ENCODE measurements at regions not wholly inside any gene's neighbourhood (a gene's known extent, or its start where the extent isn't known, plus 50 kb on each side); places are given as distances from the start of the nearest gene placed in this dataset.

DNA sequence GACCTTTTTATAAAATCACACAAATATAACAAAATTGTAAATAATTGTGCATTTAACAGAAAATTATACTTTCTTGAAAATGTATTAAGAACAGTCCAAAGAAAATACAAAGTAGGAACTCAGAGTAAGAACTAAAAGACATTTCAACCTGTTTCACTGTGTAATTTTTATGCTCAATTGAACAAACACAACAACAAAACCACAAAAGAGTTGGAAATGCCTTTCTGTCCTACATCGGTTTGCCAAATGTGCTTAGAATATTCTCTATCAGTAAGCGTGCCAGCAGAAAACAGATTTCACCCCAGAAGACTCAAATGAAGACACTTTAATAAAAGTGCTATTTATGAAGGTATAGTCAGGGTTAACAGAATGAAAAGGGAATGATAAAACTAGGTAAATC is 592.1 kb downstream of the PRELID2 start:
- 94 to 96% (median 95%) methylated on average over 2 of the region's 2 CpGs for WGBS, 4 donors
- no peak for ATAC-seq
- DNase-seq: no peak
- Histone ChIP-seq H3K27ac (no peak overlapping the region), H3K9me3 (no peaks in the 10 kb centered on the region), H3K27me3 (no peaks in the 10 kb centered on the region), H3K4me3 (no peak overlapping the region), H3K36me3 (no peaks in the 10 kb centered on the region), H3K4me1 (peaks cover 0 to 4% (median 0%) of the 10 kb centered on the region in 12 donors)
- intact Hi-C loops (cut with DNase I): no loop called here
- TF ChIP-seq POLR2A (IDR thresholded peaks at IDR 0.05): no peak
- TF ChIP-seq, protein P1, sequence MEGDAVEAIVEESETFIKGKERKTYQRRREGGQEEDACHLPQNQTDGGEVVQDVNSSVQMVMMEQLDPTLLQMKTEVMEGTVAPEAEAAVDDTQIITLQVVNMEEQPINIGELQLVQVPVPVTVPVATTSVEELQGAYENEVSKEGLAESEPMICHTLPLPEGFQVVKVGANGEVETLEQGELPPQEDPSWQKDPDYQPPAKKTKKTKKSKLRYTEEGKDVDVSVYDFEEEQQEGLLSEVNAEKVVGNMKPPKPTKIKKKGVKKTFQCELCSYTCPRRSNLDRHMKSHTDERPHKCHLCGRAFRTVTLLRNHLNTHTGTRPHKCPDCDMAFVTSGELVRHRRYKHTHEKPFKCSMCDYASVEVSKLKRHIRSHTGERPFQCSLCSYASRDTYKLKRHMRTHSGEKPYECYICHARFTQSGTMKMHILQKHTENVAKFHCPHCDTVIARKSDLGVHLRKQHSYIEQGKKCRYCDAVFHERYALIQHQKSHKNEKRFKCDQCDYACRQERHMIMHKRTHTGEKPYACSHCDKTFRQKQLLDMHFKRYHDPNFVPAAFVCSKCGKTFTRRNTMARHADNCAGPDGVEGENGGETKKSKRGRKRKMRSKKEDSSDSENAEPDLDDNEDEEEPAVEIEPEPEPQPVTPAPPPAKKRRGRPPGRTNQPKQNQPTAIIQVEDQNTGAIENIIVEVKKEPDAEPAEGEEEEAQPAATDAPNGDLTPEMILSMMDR (IDR thresholded peaks at IDR 0.05): no peak

DNA sequence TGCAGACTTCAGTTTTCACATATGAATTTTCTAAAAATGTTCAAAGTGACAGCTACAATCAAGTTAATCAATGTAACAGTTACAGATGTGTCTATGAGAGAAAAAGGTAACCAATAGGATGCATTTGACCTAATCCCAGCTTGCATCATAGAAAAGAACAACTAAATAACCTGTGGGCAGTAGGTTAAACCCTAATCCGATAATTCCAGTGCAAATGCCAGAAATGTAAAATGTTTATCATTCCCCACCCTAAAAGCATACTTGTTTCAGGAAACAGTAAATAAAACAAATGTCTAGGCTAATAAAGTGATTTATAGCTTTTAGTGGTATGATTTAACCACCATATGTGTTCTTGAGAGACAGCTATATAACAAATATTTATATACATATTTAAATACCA is 592.6 kb downstream of the PRELID2 start:
- Histone ChIP-seq H3K9me3 (no peaks in the 10 kb centered on the region), H3K27me3 (no peaks in the 10 kb centered on the region), H3K4me1 (peaks cover 0 to 4% (median 0%) of the 10 kb centered on the region in 12 donors), H3K27ac (no peak overlapping the region), H3K4me3 (no peak overlapping the region), H3K36me3 (no peaks in the 10 kb centered on the region)
- no peak for DNase-seq
- 88 to 100% (median 95%) methylated on average over 1 of the region's 1 CpG for WGBS, 4 donors
- no peak for ATAC-seq
- TF ChIP-seq POLR2A (IDR thresholded peaks at IDR 0.05): no peak
- TF ChIP-seq, protein P1 (IDR thresholded peaks at IDR 0.05): no peak
- intact Hi-C loops (cut with DNase I): no loop called here

DNA sequence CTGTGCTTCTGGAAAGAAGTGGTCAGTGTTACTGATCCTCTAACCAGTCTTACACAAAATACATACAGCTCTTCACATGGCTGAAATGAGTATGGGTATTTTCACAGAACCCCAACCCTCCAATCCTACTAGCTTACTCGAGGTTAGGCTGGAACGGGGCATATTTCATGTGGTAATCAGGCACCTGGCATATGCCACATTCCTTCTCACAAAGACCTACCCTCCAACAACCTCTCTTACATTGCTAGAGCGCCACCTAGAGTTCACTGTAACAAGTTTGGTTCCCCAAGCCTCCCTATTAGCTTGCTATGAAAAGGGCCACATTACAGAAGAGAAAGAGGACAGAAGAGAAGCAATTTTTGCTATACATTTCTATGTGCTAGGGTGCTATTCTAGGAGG is 597.3 kb downstream of the PRELID2 start:
- H3K4me1 ChIP-seq: no peaks in the 10 kb centered on the region
- no peak for ATAC-seq
- DNase-seq: no peak
- intact Hi-C loops (cut with DNase I): loop anchor here in 1 of 10 donors (10.0 kb wide), 1 partner anchor 1033 kb away; no protein-coding TSS in a partner anchor
- TF ChIP-seq, protein P1 (IDR thresholded peaks at IDR 0.05): peak in 6 of 12 donors; percentile 12 to 29 (median 22)
- TF ChIP-seq POLR2A (IDR thresholded peaks at IDR 0.05): no peak
- H3K27me3 ChIP-seq: no peaks in the 10 kb centered on the region
- no peaks in the 10 kb centered on the region for H3K36me3 ChIP-seq
- no peaks in the 10 kb centered on the region for H3K9me3 ChIP-seq
- H3K27ac ChIP-seq: no peak overlapping the region
- no peak overlapping the region for H3K4me3 ChIP-seq
- WGBS, 4 donors: 6 to 26% (median 9%) methylated on average over 3 of the region's 3 CpGs

DNA sequence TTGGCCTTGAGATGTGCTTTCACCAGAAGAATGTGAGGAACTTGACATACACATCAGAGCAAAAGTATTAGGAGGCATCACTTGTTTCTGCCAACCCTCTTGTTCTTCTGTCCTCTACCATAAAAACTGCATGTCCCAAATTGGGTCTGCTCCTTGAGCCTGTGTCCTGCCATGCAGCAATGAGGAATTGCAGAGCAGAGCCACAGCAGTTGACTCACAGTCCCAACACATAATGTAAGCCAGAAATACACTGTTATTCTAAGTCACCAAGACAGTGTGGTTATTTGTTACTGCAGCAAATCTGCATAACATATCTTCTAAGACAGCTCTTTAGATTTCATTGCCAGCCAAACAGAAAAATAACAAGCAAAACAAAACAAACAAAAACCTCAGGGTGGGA is 598.2 kb downstream of the PRELID2 start:
- intact Hi-C loops (cut with DNase I): loop anchor here in 1 of 10 donors (10.0 kb wide), 1 partner anchor 1032 kb away; no protein-coding TSS in a partner anchor
- no peak overlapping the region for H3K27ac ChIP-seq
- no peak overlapping the region for H3K4me3 ChIP-seq
- no peak for ATAC-seq
- H3K4me1 ChIP-seq: no peaks in the 10 kb centered on the region
- no peaks in the 10 kb centered on the region for H3K36me3 ChIP-seq
- TF ChIP-seq, protein P1 (IDR thresholded peaks at IDR 0.05): no peak
- TF ChIP-seq POLR2A (IDR thresholded peaks at IDR 0.05): no peak
- no peaks in the 10 kb centered on the region for H3K27me3 ChIP-seq
- no peaks in the 10 kb centered on the region for H3K9me3 ChIP-seq
- no peak for DNase-seq

Measured in heart left ventricle (tissue), 16 donors.